Right atrium auricular region (tissue), 2 donors: ENCODE measurements at regions not wholly inside any gene's neighbourhood (a gene's known extent, or its start where the extent isn't known, plus 50 kb on each side); places are given as distances from the start of the nearest gene placed in this dataset.
A peak's percentile ranks its signal among the peaks of the same experiment; 100 is the strongest.

Experiments used
- DNase-seq: peaks from one replicate; pipeline ENCODE4 v3.0.0-alpha.2; 2019; ENCODE audit warnings: low spot score
- H3K27ac ChIP-seq, 2 donors: fragments of 200-600 bp; sonication (generic); 1 replicate in 1 of 2; 2 replicates in 1 of 2; pipeline ENCODE4 v1.5.1; 2016 to 2019
- H3K27me3 ChIP-seq, 2 donors: fragments of 200-600 bp; sonication (generic); one replicate each; pipeline versions ENCODE4 v1.5.1 to v1.6.0; 2017 to 2019
- H3K36me3 ChIP-seq: fragments of 200-600 bp; sonication (generic); one replicate; pipeline ENCODE4 v1.5.1; 2016
- H3K4me1 ChIP-seq, 2 donors: fragments of 200-600 bp; sonication (generic); one replicate each; pipeline versions ENCODE4 v1.5.1 to v1.6.0; 2017 to 2019
- H3K4me3 ChIP-seq, 2 donors: fragments of 200-600 bp; sonication (generic); 1 replicate in 1 of 2; 2 replicates in 1 of 2; pipeline ENCODE4 v1.5.1; 2017 to 2019; ENCODE audit warnings: mild to moderate bottlenecking in 1 of 2, moderate library complexity in 1 of 2
- H3K9me3 ChIP-seq, 2 donors: fragments of 200-600 bp; sonication (generic); one replicate each; pipeline ENCODE4 v1.5.1; 2019
- TF ChIP-seq, protein P1 (sequence below), 2 donors: fragments of 200-600 bp; sonication (generic); IDR thresholded peaks; one replicate each; pipeline ENCODE4 v1.5.1; 2019; ENCODE audit warnings: antibody characterized with exemption in 2 of 2

DNA sequence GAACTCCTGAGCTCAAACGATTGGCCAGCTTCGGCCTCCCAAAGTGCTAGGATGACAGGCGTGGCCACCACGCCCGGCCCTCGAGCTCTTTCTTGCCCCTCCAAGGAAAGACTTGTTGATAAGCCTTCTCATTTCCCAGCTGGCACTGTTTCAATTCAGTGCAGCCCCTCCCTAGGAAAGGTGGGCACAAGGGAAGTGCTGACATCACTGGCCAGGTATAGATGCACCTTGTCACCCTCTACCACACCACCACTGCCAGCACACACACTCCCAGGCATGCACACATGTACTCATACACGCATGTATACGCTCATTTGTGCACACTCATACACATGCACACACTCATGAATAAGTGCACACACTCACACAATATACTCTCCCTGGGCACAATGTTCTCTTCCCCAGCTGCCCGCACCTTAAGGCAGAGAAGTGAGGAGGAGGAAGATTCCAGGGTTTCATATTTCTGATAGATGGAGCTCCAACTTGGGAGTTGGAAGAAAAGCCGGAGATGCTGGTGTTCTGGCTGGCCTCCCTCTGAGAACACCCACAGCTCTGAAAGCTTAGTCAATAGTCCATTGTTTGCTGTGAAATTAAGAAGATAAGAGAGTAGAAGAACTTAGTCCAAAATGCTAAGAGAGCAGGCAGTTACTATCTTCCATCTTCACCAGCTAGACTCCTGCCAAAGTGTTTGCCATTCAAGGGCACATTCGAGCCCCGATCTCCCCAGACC, 196.7 kb downstream of the FOXO1 start:
- Histone ChIP-seq H3K9me3 (no peaks in the 10 kb centered on the region), H3K27ac (peak overlapping the region; percentile 62 to 82), H3K27me3 (no peaks in the 10 kb centered on the region), H3K4me3 (no peak overlapping the region), H3K36me3 (no peaks in the 10 kb centered on the region), H3K4me1 (peaks cover 0 to 6% of the 10 kb centered on the region in 2 donors)
- TF ChIP-seq, protein P1, sequence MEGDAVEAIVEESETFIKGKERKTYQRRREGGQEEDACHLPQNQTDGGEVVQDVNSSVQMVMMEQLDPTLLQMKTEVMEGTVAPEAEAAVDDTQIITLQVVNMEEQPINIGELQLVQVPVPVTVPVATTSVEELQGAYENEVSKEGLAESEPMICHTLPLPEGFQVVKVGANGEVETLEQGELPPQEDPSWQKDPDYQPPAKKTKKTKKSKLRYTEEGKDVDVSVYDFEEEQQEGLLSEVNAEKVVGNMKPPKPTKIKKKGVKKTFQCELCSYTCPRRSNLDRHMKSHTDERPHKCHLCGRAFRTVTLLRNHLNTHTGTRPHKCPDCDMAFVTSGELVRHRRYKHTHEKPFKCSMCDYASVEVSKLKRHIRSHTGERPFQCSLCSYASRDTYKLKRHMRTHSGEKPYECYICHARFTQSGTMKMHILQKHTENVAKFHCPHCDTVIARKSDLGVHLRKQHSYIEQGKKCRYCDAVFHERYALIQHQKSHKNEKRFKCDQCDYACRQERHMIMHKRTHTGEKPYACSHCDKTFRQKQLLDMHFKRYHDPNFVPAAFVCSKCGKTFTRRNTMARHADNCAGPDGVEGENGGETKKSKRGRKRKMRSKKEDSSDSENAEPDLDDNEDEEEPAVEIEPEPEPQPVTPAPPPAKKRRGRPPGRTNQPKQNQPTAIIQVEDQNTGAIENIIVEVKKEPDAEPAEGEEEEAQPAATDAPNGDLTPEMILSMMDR (IDR thresholded peaks at IDR 0.05) = no peak
- no peak for DNase-seq

DNA sequence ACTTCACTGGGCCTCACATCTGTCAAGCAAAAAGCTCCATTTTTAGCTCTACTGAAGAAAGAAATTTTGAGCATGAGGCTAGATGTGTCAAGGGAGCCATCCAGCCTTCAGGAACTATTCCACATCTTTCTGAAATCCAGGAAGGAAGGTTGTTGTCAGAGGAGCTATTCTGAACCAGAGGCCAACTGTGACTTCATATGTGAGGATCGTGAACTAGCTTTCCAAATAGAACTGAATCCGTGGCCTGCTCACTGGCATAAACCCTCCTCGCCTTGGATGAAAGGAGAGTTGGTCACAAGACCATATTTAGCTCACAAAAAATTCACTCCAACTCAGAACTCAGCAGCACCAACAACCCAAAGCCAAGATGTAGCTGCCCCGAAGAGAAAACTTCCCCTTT, 195.8 kb downstream of the FOXO1 start:
- H3K27me3 ChIP-seq = no peaks in the 10 kb centered on the region
- H3K4me1 ChIP-seq = peaks cover 0 to 6% of the 10 kb centered on the region in 2 donors
- no peak overlapping the region for H3K4me3 ChIP-seq
- no peaks in the 10 kb centered on the region for H3K9me3 ChIP-seq
- no peaks in the 10 kb centered on the region for H3K36me3 ChIP-seq
- H3K27ac ChIP-seq = peak overlapping the region; percentile 62 to 82
- DNase-seq = peak; percentile 77
- TF ChIP-seq, protein P1 (IDR thresholded peaks at IDR 0.05) = no peak

DNA sequence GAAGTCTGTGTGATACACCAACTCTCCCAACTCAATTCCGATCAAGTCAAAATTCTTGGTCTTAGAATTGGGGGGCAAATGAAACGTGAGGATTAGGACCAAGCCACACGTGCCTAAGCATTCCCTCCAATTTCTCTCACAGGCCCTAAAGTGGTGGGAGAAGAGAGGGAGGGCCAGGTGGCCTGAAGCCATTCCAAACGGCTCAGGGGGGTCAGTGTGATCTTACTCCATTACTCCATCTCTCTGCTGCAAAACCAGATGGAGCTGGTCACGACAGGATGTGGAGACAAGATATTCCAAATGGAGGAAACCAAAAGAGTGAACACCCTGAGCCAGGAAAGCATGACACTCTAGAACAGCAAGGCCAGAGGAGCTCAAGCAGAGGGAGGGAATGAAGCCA, 195.4 kb downstream of the FOXO1 start:
- TF ChIP-seq, protein P1 (IDR thresholded peaks at IDR 0.05) = no peak
- no peaks in the 10 kb centered on the region for H3K36me3 ChIP-seq
- H3K27ac ChIP-seq = peak overlapping the region; percentile 60 to 82
- H3K4me1 ChIP-seq = peaks cover 0 to 6% of the 10 kb centered on the region in 2 donors
- DNase-seq = no peak
- H3K9me3 ChIP-seq = no peaks in the 10 kb centered on the region
- no peaks in the 10 kb centered on the region for H3K27me3 ChIP-seq
- no peak overlapping the region for H3K4me3 ChIP-seq

DNA sequence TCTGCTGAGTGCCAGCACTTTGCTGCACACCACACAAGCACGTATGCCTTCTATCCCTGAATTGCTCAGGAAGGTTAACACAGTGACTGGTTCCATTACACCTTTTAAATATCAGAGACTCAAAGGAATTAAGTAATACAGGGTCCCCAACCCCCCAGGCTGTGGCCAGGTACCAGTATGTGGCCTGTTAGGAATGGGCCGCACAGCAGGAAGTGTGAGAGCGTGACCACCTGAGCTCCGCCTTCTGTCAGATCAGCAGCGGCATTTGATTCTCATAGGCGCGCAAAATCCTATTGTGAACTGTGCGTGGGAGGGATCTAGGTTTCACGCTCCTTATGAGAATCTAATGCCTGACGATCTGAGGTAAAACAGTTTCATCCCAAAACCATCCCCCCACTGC, 194.5 kb downstream of the FOXO1 start:
- no peak for DNase-seq
- no peaks in the 10 kb centered on the region for H3K9me3 ChIP-seq
- H3K4me1 ChIP-seq = peaks cover 0 to 15% of the 10 kb centered on the region in 2 donors
- no peak overlapping the region for H3K27ac ChIP-seq
- H3K27me3 ChIP-seq = no peaks in the 10 kb centered on the region
- H3K36me3 ChIP-seq = no peaks in the 10 kb centered on the region
- no peak overlapping the region for H3K4me3 ChIP-seq
- TF ChIP-seq, protein P1 (IDR thresholded peaks at IDR 0.05) = no peak

DNA sequence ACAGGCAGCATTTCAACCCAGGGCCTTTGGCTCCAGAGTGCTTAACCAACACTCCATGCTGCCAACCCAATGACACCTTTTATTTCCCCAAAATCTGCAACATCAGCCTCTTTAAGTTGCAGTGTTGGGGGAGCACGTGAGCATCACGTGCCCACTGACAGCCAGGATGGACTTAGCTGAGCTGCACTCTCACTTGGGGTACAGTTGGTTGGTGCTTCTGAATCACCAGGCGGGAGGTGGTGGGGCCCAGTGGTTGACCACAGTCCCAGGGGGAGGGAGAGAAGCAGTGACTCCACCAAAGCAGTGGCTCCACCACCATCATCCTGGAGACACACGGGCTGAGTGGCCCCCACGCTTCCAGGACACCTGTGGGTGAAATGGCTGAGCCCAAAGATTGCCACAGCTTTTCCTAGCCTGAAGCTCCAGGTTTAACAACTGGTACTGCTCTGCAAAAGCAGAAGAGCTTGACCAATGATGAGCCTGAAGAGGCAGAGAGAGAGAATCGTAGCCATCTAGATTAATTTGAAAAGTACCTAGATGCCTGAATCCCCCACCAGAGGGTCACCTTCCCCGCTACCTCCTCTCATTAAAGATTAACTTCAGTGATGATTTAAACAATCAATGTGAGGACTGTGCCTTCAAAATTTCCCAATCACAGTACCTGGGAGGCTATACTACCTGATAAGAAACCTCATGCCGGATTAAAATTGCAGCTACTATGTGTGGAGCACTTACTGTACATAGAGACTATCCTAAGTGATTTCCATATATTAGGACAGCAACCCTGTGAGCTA, 193.8 kb downstream of the FOXO1 start:
- H3K4me1 ChIP-seq = peaks cover 0 to 22% of the 10 kb centered on the region in 2 donors
- H3K27me3 ChIP-seq = no peaks in the 10 kb centered on the region
- TF ChIP-seq, protein P1 (IDR thresholded peaks at IDR 0.05) = no peak
- no peak overlapping the region for H3K4me3 ChIP-seq
- no peaks in the 10 kb centered on the region for H3K9me3 ChIP-seq
- no peak overlapping the region for H3K27ac ChIP-seq
- no peak for DNase-seq
- no peaks in the 10 kb centered on the region for H3K36me3 ChIP-seq
